ENCODE measurements at regions not wholly inside any gene's neighbourhood (a gene's known extent, or its start where the extent isn't known, plus 50 kb on each side); places are given as distances from the start of the nearest gene placed in this dataset.

- no peak for TF ChIP-seq CTCF (IDR thresholded peaks at IDR 0.05)
- H3K27ac ChIP-seq = no peak overlapping the region
- no peaks in the 10 kb centered on the region for H3K9me3 ChIP-seq
- DNase-seq (no peak), ATAC-seq (no peak)
- WGBS, 3 donors = 52 to 62% (median 61%) methylated on average over 6 of the region's 6 CpGs
- H3K27me3 ChIP-seq (ENCODE audit: insufficient read depth in 3 of 3, low read length in 2 of 3) = no peaks in the 10 kb centered on the region
- no peaks in the 10 kb centered on the region for H3K4me1 ChIP-seq
- H3K4me3 ChIP-seq = no peak overlapping the region
- intact Hi-C loops (cut with DNase I) = no loop called here
- H3K36me3 ChIP-seq (ENCODE audit: insufficient read depth in 1 of 2, low read depth in 1 of 2) = no peaks in the 10 kb centered on the region
Observed at GRCh38 chr9:74303945-74304344, 193.2 kb upstream of the RORB start.

GRCh38 chr9:74304598-74304997 lies 192.5 kb upstream of the RORB start:
- intact Hi-C loops (cut with DNase I) = no loop called here
- TF ChIP-seq CTCF (IDR thresholded peaks at IDR 0.05) = no peak
- Histone ChIP-seq H3K27ac (no peak overlapping the region), H3K4me3 (no peak overlapping the region), H3K4me1 (no peaks in the 10 kb centered on the region), H3K27me3 (ENCODE audit: insufficient read depth in 3 of 3, low read length in 2 of 3) (no peaks in the 10 kb centered on the region), H3K9me3 (no peaks in the 10 kb centered on the region), H3K36me3 (ENCODE audit: insufficient read depth in 1 of 2, low read depth in 1 of 2) (no peaks in the 10 kb centered on the region)
- WGBS, 3 donors = 77 to 84% (median 83%) methylated on average over 1 of the region's 1 CpG
- DNase-seq = no peak
- no peak for ATAC-seq

- intact Hi-C loops (cut with DNase I) = no loop called here
- TF ChIP-seq CTCF (IDR thresholded peaks at IDR 0.05) = no peak
- DNase-seq = no peak
- Histone ChIP-seq H3K4me3 (no peak overlapping the region), H3K9me3 (no peaks in the 10 kb centered on the region), H3K27ac (no peak overlapping the region), H3K36me3 (ENCODE audit: insufficient read depth in 1 of 2, low read depth in 1 of 2) (no peaks in the 10 kb centered on the region), H3K27me3 (ENCODE audit: insufficient read depth in 3 of 3, low read length in 2 of 3) (no peaks in the 10 kb centered on the region), H3K4me1 (no peaks in the 10 kb centered on the region)
- WGBS, 3 donors = 67 to 69% (median 68%) methylated on average over 2 of the region's 2 CpGs
- no peak for ATAC-seq
Observed at GRCh38 chr9:74309654-74310053, 187.5 kb upstream of the RORB start.

- DNase-seq (no peak), ATAC-seq (no peak)
- Histone ChIP-seq H3K9me3 (no peaks in the 10 kb centered on the region), H3K27me3 (ENCODE audit: insufficient read depth in 3 of 3, low read length in 2 of 3) (no peaks in the 10 kb centered on the region), H3K27ac (no peak overlapping the region), H3K4me3 (no peak overlapping the region), H3K36me3 (ENCODE audit: insufficient read depth in 1 of 2, low read depth in 1 of 2) (no peaks in the 10 kb centered on the region), H3K4me1 (no peaks in the 10 kb centered on the region)
- WGBS, 3 donors = 0 to 96% (median 0%) methylated on average over 1 of the region's 1 CpG
- intact Hi-C loops (cut with DNase I) = no loop called here
- TF ChIP-seq CTCF (IDR thresholded peaks at IDR 0.05) = no peak
Observed at GRCh38 chr9:74317235-74317634, 179.9 kb upstream of the RORB start.

GRCh38 chr9:74321396-74321795 lies 175.7 kb upstream of the RORB start:
- H3K27ac ChIP-seq = no peak overlapping the region
- H3K27me3 ChIP-seq (ENCODE audit: insufficient read depth in 3 of 3, low read length in 2 of 3) = no peaks in the 10 kb centered on the region
- intact Hi-C loops (cut with DNase I) = no loop called here
- no peaks in the 10 kb centered on the region for H3K36me3 ChIP-seq (ENCODE audit: insufficient read depth in 1 of 2, low read depth in 1 of 2)
- no peak overlapping the region for H3K4me3 ChIP-seq
- ATAC-seq = no peak
- 52 to 70% (median 69%) methylated on average over 2 of the region's 2 CpGs for WGBS, 3 donors
- TF ChIP-seq CTCF (IDR thresholded peaks at IDR 0.05) = no peak
- H3K4me1 ChIP-seq = no peaks in the 10 kb centered on the region
- no peak for DNase-seq
- H3K9me3 ChIP-seq = no peaks in the 10 kb centered on the region

Measured in psoas muscle (tissue), 7 donors.